ENCODE measurements at regions not wholly inside any gene's neighbourhood (a gene's known extent, or its start where the extent isn't known, plus 50 kb on each side); places are given as distances from the start of the nearest gene placed in this dataset.

DNA sequence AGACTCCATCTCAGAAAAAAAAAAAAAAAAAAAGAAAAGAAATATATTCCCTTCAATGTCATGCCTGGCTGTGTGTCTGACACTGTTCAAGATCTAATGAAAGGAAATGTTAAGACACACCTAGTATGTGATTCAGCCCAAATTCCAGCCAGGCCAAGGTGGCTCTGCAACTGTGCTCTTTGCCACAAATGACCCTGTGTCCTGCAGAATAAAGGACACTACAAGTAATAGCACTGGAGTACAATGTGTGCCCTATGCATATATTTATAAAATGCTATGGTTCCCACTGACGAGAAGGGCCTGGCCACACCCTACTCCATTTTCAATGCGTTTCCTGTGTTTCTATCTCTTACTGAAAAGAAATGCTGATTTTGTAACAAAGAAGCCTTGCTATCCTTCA, 98.0 kb upstream of the SORBS2 start:
- POLR2A ChIA-PET = no interaction called here
- H3K9ac ChIP-seq (replicated peaks; ENCODE audit: extremely low read depth, insufficient read depth, low read length) = no peak overlapping the region
- no peak overlapping the region for H3K4me2 ChIP-seq (ENCODE audit: insufficient read depth, low read length)
- CTCF ChIA-PET = interaction anchor here (1.5 kb wide), 1 partner anchor 269 kb away, joined by 3 read pairs; no protein-coding TSS in a partner anchor
- H3K79me2 ChIP-seq (ENCODE audit: control insufficient read depth, insufficient read depth, low read length) = no peaks in the 10 kb centered on the region
- H3K4me1 ChIP-seq (ENCODE audit: control insufficient read depth, extremely low read depth, insufficient read depth, low read length) = no peaks in the 10 kb centered on the region
- no TSS peak for BruUV-seq (replicated peaks)
- no peaks in the 10 kb centered on the region for H4K20me1 ChIP-seq (replicated peaks; ENCODE audit: control insufficient read depth, extremely low read depth, insufficient read depth, low read length)
- no peaks in the 10 kb centered on the region for H3K36me3 ChIP-seq (ENCODE audit: control insufficient read depth in 2 of 2, extremely low read depth in 1 of 2, insufficient read depth in 2 of 2, low read length in 2 of 2)
- H3K4me3 ChIP-seq (replicated peaks in 1 of 3; ENCODE audit: insufficient read depth in 1 of 3, low read depth in 1 of 3, low read length in 3 of 3) = no peak overlapping the region
- TF ChIP-seq, protein P1, sequence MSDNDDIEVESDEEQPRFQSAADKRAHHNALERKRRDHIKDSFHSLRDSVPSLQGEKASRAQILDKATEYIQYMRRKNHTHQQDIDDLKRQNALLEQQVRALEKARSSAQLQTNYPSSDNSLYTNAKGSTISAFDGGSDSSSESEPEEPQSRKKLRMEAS (IDR thresholded peaks at IDR 0.05; ENCODE audit: insufficient read depth, insufficient read length) = no peak
- TF ChIP-seq EZH2 (IDR thresholded peaks at IDR 0.05; ENCODE audit: borderline replicate concordance, low read depth, low read length, severe bottlenecking) (no peak), GATA2 (IDR thresholded peaks at IDR 0.05; ENCODE audit: insufficient read depth, insufficient read length, low read depth, low read length) (no peak), MYC (IDR thresholded peaks at IDR 0.05; ENCODE audit: low read depth, low read length) (no peak), CTCF (IDR thresholded peaks at IDR 0.05; ENCODE audit: extremely low read depth in 1 of 2, insufficient read depth in 1 of 2, low read depth in 1 of 2, low read length in 2 of 2) (no peak), POLR2A (IDR thresholded peaks at IDR 0.05; ENCODE audit: low read depth, low read length) (no peak), FOS (IDR thresholded peaks at IDR 0.05; ENCODE audit: borderline replicate concordance, insufficient read depth, low read length) (no peak), JUN (IDR thresholded peaks at IDR 0.05; ENCODE audit: borderline replicate concordance, insufficient read depth, insufficient read length, low read depth) (no peak), POLR2AphosphoS5 (IDR thresholded peaks at IDR 0.05; ENCODE audit: insufficient read depth, low read depth, low read length) (no peak)
- dilution Hi-C loops (cut with MboI; ENCODE audit: extremely low pct_ligation_motif_present, low sequenced_read_pairs) (no loop called here), intact Hi-C loops (cut with micrococcal nuclease) (loop anchor here (5.0 kb wide), 1 partner anchor 133 kb away; no protein-coding TSS in a partner anchor)
- H2AFZ ChIP-seq (ENCODE audit: low read depth, low read length) = no peak overlapping the region
- no peaks in the 10 kb centered on the region for H3K27me3 ChIP-seq (ENCODE audit: control insufficient read depth in 2 of 2, insufficient read depth in 2 of 2, low read length in 2 of 2)
- FAIRE-seq = no peak
- DNase-seq (ENCODE audit: low read depth, low spot score) = no peak
- no peak overlapping the region for H3K27ac ChIP-seq (ENCODE audit: insufficient read depth, low read depth, low read length)
- no peaks in the 10 kb centered on the region for H3K9me1 ChIP-seq (replicated peaks; ENCODE audit: control insufficient read depth, extremely low read depth, insufficient read depth, low read length)
- no peaks in the 10 kb centered on the region for H3K9me3 ChIP-seq (replicated peaks; ENCODE audit: control insufficient read depth, insufficient read depth, low read length)
